OCI-LY1 (cell line): ENCODE measurements at regions not wholly inside any gene's neighbourhood (a gene's known extent, or its start where the extent isn't known, plus 50 kb on each side); places are given as distances from the start of the nearest gene placed in this dataset.

Experiments used
- H2AFZ ChIP-seq: fragments of 200-600 bp; sonication (generic), shearing (Covaris generic); 2 replicates; pipeline ENCODE4 v1.6.0; 2014; ENCODE audit warnings: antibody characterized with exemption, mild to moderate bottlenecking, low read length
- H3F3A ChIP-seq: fragments of 200-600 bp; sonication (generic), shearing (Covaris generic); 2 replicates; pipeline ENCODE4 v1.6.0; 2014; ENCODE audit warnings: mild to moderate bottlenecking, antibody characterized with exemption, low read length, moderate library complexity; ENCODE audit not compliant: insufficient read depth
- H3K27ac ChIP-seq: fragments of 200-600 bp; sonication (generic); 2 replicates; pipeline ENCODE4 v1.5.1; 2014; ENCODE audit warnings: low read length, mixed run types, mild to moderate bottlenecking, low read depth; ENCODE audit not compliant: poor library complexity, severe bottlenecking
- H3K27me3 ChIP-seq: fragments of 200-600 bp; sonication (generic); 2 replicates; pipeline ENCODE4 v1.6.0; 2014; ENCODE audit warnings: antibody characterized with exemption, mild to moderate bottlenecking, low read length, moderate library complexity; ENCODE audit not compliant: insufficient read depth
- H3K36me3 ChIP-seq: fragments of 200-600 bp; sonication (generic); 2 replicates; pipeline ENCODE4 v1.6.1; 2014; ENCODE audit warnings: mild to moderate bottlenecking, antibody characterized with exemption, low read length, moderate library complexity, mixed read lengths; ENCODE audit not compliant: insufficient read depth
- H3K4me1 ChIP-seq: fragments of 200-600 bp; sonication (generic); 2 replicates; pipeline ENCODE4 v1.5.1; 2014; ENCODE audit warnings: mild to moderate bottlenecking, low read length, moderate library complexity; ENCODE audit not compliant: insufficient read depth, severe bottlenecking
- H3K4me2 ChIP-seq: fragments of 200-600 bp; sonication (generic), shearing (Covaris generic); 2 replicates; pipeline ENCODE4 v1.6.1; 2014; ENCODE audit warnings: low read length
- H3K4me3 ChIP-seq: fragments of 200-600 bp; sonication (generic); 2 replicates; pipeline ENCODE4 v1.5.1; 2014; ENCODE audit warnings: low read length, low read depth, mild to moderate bottlenecking, mixed read lengths; ENCODE audit not compliant: poor library complexity, severe bottlenecking
- H3K79me2 ChIP-seq: fragments of 200-600 bp; shearing (Covaris generic); 2 replicates; pipeline ENCODE4 v1.6.1; 2016; ENCODE audit warnings: mixed run types, low read length, mixed read lengths; ENCODE audit not compliant: insufficient read depth
- H3K9ac ChIP-seq: fragments of 200-600 bp; sonication (generic), shearing (Covaris generic); 2 replicates; pipeline ENCODE4 v1.6.1; 2014; ENCODE audit warnings: mild to moderate bottlenecking, low read length, mixed read lengths
- H3K9me2 ChIP-seq: fragments of 200-600 bp; sonication (generic), shearing (Covaris generic); 2 replicates; pipeline ENCODE4 v1.6.1; 2014; ENCODE audit warnings: low read depth, mild to moderate bottlenecking, low read length, mixed read lengths
- H3K9me3 ChIP-seq: fragments of 200-600 bp; shearing (Covaris generic); 2 replicates; pipeline ENCODE4 v1.6.1; 2014; ENCODE audit warnings: low read length, mixed read lengths
- H4K20me1 ChIP-seq: fragments of 200-600 bp; sonication (generic), shearing (Covaris generic); 2 replicates; pipeline ENCODE4 v1.6.0; 2016; ENCODE audit warnings: mild to moderate bottlenecking, low read length; ENCODE audit not compliant: insufficient read depth
- CTCF ChIP-seq: fragments of 200-600 bp; sonication (generic), shearing (Covaris generic); IDR thresholded peaks from 2 replicates; pipeline ENCODE4 v1.5.1; 2017; ENCODE audit warnings: mild to moderate bottlenecking, antibody characterized with exemption, low read length, moderate library complexity, mixed read lengths
- EZH2 ChIP-seq: fragments of 200-600 bp; sonication (generic), shearing (Covaris generic); IDR thresholded peaks from 2 replicates; pipeline ENCODE4 v1.8.0; 2017; ENCODE audit warnings: borderline replicate concordance, mixed run types, mild to moderate bottlenecking, antibody characterized with exemption, low read length, moderate library complexity, mixed read lengths

DNA sequence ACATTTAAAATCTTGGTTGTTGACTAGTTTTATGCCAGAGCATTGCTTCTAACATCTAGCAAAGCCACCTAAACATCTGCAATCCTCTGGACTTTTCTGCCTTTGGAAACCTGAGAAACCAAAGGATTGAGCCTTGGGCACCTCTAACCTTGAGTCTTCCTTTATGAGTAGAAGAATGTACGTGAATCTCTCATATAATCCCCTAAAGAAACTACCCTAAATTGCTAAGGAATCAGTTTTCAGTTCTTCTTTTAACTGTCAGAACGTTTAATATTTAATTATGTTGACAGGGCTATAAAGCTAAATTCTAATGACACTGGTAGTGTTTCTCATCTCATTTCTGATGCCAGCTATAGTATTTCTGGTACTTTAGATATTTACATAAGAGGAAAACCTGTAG lies 997.3 kb downstream of the AMY1C start:
- peaks cover 6% of the 10 kb centered on the region for H3K4me1 ChIP-seq
- TF ChIP-seq CTCF (no peak), EZH2 (no peak)
- H3K9me3 ChIP-seq, result no peaks in the 10 kb centered on the region; the same call in 1 of the 2 replicates
- no peak overlapping the region for H3K4me2 ChIP-seq
- no peak overlapping the region for H3K9ac ChIP-seq
- H3K27ac ChIP-seq, result no peak overlapping the region
- no peaks in the 10 kb centered on the region for H3K9me2 ChIP-seq
- no peaks in the 10 kb centered on the region for H3F3A ChIP-seq
- H2AFZ ChIP-seq, result peak overlapping the region; percentile 96; the same call in 1 of the 2 replicates
- no peaks in the 10 kb centered on the region for H3K27me3 ChIP-seq
- no peaks in the 10 kb centered on the region for H4K20me1 ChIP-seq
- no peaks in the 10 kb centered on the region for H3K79me2 ChIP-seq
- no peak overlapping the region for H3K4me3 ChIP-seq
- no peaks in the 10 kb centered on the region for H3K36me3 ChIP-seq

DNA sequence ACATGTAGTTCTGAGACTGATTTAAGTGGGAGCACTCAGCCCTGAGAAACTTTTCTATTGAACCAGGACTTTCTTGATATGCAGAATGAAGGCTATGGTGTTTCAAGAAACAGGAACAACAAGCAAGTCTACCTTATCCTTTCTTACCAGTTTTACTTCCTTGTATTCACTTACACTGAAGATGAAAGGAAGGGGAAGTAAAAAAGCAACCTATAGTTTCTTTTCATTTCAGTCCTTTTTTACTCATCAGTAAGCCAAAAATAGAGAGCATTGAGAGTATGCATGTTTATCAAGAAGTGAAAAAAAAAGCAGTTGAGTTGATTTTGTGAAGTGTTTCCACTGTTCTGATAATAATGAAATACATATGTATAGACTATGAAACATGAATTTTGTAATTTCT lies 1010.3 kb downstream of the AMY1C start:
- TF ChIP-seq EZH2 (no peak), CTCF (no peak)
- Histone ChIP-seq H3K27ac (peak overlapping the region; percentile 80), H4K20me1 (no peaks in the 10 kb centered on the region), H3K9me3 (no peaks in the 10 kb centered on the region), H3K4me2 (peak overlapping the region; percentile 17; the same call in 1 of the 2 replicates), H3K4me3 (no peak overlapping the region), H3K36me3 (no peaks in the 10 kb centered on the region), H3K79me2 (no peaks in the 10 kb centered on the region), H3K9me2 (no peaks in the 10 kb centered on the region), H3K27me3 (no peaks in the 10 kb centered on the region), H3F3A (no peaks in the 10 kb centered on the region), H2AFZ (0 out of 2 replicates have a peak overlapping the region, but pooled peaks have one; percentile 3), H3K4me1 (peaks cover 83% of the 10 kb centered on the region), H3K9ac (no peak overlapping the region)

- Histone ChIP-seq H3K9me2 (no peaks in the 10 kb centered on the region), H3K9me3 (no peaks in the 10 kb centered on the region), H2AFZ (peak overlapping the region; percentile 6; the same call in 1 of the 2 replicates), H3K79me2 (no peaks in the 10 kb centered on the region), H3K4me3 (no peak overlapping the region), H3K27me3 (no peaks in the 10 kb centered on the region), H3K4me2 (peak overlapping the region; percentile 28), H3F3A (no peaks in the 10 kb centered on the region), H3K36me3 (no peaks in the 10 kb centered on the region), H3K9ac (no peak overlapping the region), H4K20me1 (no peaks in the 10 kb centered on the region), H3K4me1 (peaks cover 82% of the 10 kb centered on the region), H3K27ac (peak overlapping the region; percentile 26)
- no peak for TF ChIP-seq CTCF
- no peak for TF ChIP-seq EZH2
Observed at GRCh38 chr1:104761961-104762570, 1012.4 kb downstream of the AMY1C start.
